H9 (cell line): ENCODE measurements at regions not wholly inside any gene's neighbourhood (a gene's known extent, or its start where the extent isn't known, plus 50 kb on each side); places are given as distances from the start of the nearest gene placed in this dataset.

ENCODE experiments used
- DNase-seq: peaks from one replicate; pipeline ENCODE4 v3.0.0-alpha.2; 2017
- H2AFZ ChIP-seq: one replicate; pipeline ENCODE4 v1.6.1; 2013; ENCODE audit warnings: mild to moderate bottlenecking, low read length, control low read depth, moderate library complexity
- H2AK5ac ChIP-seq: 2 replicates; pipeline ENCODE4 v1.6.1; 2013; ENCODE audit warnings: low read length, control low read depth, mixed read lengths; ENCODE audit not compliant: insufficient read length
- H2BK120ac ChIP-seq: one replicate; pipeline ENCODE4 v1.6.1; 2013; ENCODE audit warnings: low read depth, mild to moderate bottlenecking, low read length, control low read depth, inconsistent platforms; ENCODE audit not compliant: poor library complexity, severe bottlenecking
- H2BK12ac ChIP-seq: 2 replicates; pipeline ENCODE4 v1.6.1; 2013; ENCODE audit warnings: low read length, control low read depth, mixed read lengths, low read depth; ENCODE audit not compliant: insufficient read length
- H2BK15ac ChIP-seq: 2 replicates; pipeline ENCODE4 v1.6.1; 2013; ENCODE audit warnings: low read depth, low read length, control low read depth
- H2BK20ac ChIP-seq: one replicate; pipeline ENCODE4 v1.6.1; 2013; ENCODE audit warnings: low read depth, mild to moderate bottlenecking, low read length, control low read depth, inconsistent platforms; ENCODE audit not compliant: poor library complexity, severe bottlenecking
- H2BK5ac ChIP-seq: 2 replicates; pipeline ENCODE4 v1.6.1; 2013; ENCODE audit warnings: low read length, control low read depth, mixed read lengths; ENCODE audit not compliant: insufficient read length
- H3K14ac ChIP-seq: 2 replicates; pipeline ENCODE4 v1.6.1; 2013; ENCODE audit warnings: low read length, control low read depth; ENCODE audit not compliant: insufficient read depth
- H3K18ac ChIP-seq: 2 replicates; pipeline ENCODE4 v1.6.1; 2013; ENCODE audit warnings: low read depth, mild to moderate bottlenecking, mixed read lengths, low read length, control low read depth; ENCODE audit not compliant: insufficient read length
- H3K23ac ChIP-seq: 2 replicates; pipeline ENCODE4 v1.6.1; 2013; ENCODE audit warnings: low read length, control low read depth, mixed read lengths, low read depth; ENCODE audit not compliant: insufficient read length
- H3K23me2 ChIP-seq: 2 replicates; pipeline ENCODE4 v1.6.1; 2013; ENCODE audit warnings: low read depth, mild to moderate bottlenecking, mixed read lengths, low read length, control low read depth; ENCODE audit not compliant: insufficient read length, poor library complexity, severe bottlenecking
- H3K27ac ChIP-seq: 2 replicates; pipeline ENCODE4 v1.5.1; 2013; ENCODE audit warnings: low read length, control low read depth, mixed read lengths, low read depth; ENCODE audit not compliant: insufficient read length
- H3K27me3 ChIP-seq: 2 replicates; pipeline ENCODE4 v1.6.1; 2013; ENCODE audit warnings: low read length, control low read depth, inconsistent platforms; ENCODE audit not compliant: insufficient read depth
- H3K4ac ChIP-seq: 2 replicates; pipeline ENCODE4 v1.6.1; 2013; ENCODE audit warnings: low read depth, mild to moderate bottlenecking, control low read depth, inconsistent platforms, low read length, moderate library complexity
- H3K4me1 ChIP-seq: 2 replicates; pipeline ENCODE4 v1.6.1; 2013; ENCODE audit warnings: low read length, control low read depth, inconsistent platforms; ENCODE audit not compliant: insufficient read depth
- H3K4me2 ChIP-seq: 2 replicates; pipeline ENCODE4 v1.6.1; 2013; ENCODE audit warnings: low read length, control low read depth, mixed read lengths; ENCODE audit not compliant: insufficient read length, insufficient read depth
- H3K56ac ChIP-seq: 2 replicates; pipeline ENCODE4 v1.6.1; 2013; ENCODE audit warnings: low read depth, mild to moderate bottlenecking, mixed read lengths, low read length, control low read depth; ENCODE audit not compliant: insufficient read length
- H3K79me1 ChIP-seq: 2 replicates; pipeline ENCODE4 v1.6.1; 2013; ENCODE audit warnings: low read depth, mild to moderate bottlenecking, moderate library complexity, low read length, control low read depth, inconsistent platforms; ENCODE audit not compliant: insufficient read depth, poor library complexity, severe bottlenecking
- H3K79me2 ChIP-seq: 2 replicates; pipeline ENCODE4 v1.6.1; 2013; ENCODE audit warnings: low read length, control low read depth, inconsistent platforms; ENCODE audit not compliant: insufficient read depth
- H3K9ac ChIP-seq: 2 replicates; pipeline ENCODE4 v1.6.1; 2013; ENCODE audit warnings: low read length, control low read depth, mixed read lengths; ENCODE audit not compliant: insufficient read length; ENCODE audit errors: extremely low read depth
- H3K9me3 ChIP-seq: one replicate; pipeline ENCODE4 v1.6.1; 2013; ENCODE audit warnings: low read depth, low read length, inconsistent platforms; ENCODE audit not compliant: control insufficient read depth
- H3T11ph ChIP-seq: one replicate; pipeline ENCODE4 v1.6.1; 2013; ENCODE audit warnings: mild to moderate bottlenecking, low read length, control low read depth, inconsistent platforms
- H4K20me1 ChIP-seq: one replicate; pipeline ENCODE4 v1.6.1; 2013; ENCODE audit not compliant: control insufficient read depth, insufficient read length, insufficient read depth
- H4K5ac ChIP-seq: 2 replicates; pipeline ENCODE4 v1.6.1; 2013; ENCODE audit warnings: low read depth, mild to moderate bottlenecking, mixed read lengths, low read length, control low read depth; ENCODE audit not compliant: insufficient read length
- H4K8ac ChIP-seq: replicated peaks from 2 replicates; pipeline ENCODE4 v1.6.1; 2013; ENCODE audit warnings: low read length, control low read depth, mixed read lengths, low read depth; ENCODE audit not compliant: insufficient read length
- H4K91ac ChIP-seq: 2 replicates; pipeline ENCODE4 v1.6.1; 2013; ENCODE audit warnings: low read depth, mild to moderate bottlenecking, moderate library complexity, mixed read lengths, low read length, control low read depth; ENCODE audit not compliant: insufficient read length
- H3K27ac Mint-ChIP-seq, 3 experiments: 2 replicates in 2 of 3; 3 replicates in 1 of 3; pipeline ENCODE4 v1.8.0; 2020 to 2021; ENCODE audit warnings: mixed read lengths in 3 of 3, mild to moderate bottlenecking in 1 of 3, moderate library complexity in 1 of 3
- H3K27me3 Mint-ChIP-seq: 2 replicates; pipeline ENCODE4 v1.8.0; 2021; ENCODE audit warnings: low read depth, mild to moderate bottlenecking, moderate library complexity, mixed read lengths
- H3K36me3 Mint-ChIP-seq, 3 experiments: 2 replicates in 2 of 3; 3 replicates in 1 of 3; pipeline ENCODE4 v1.8.0; 2020 to 2021; ENCODE audit warnings: low read depth in 3 of 3, mixed read lengths in 3 of 3; ENCODE audit not compliant: insufficient read depth in 1 of 3
- H3K4me1 Mint-ChIP-seq, 2 experiments: 2 replicates each; pipeline ENCODE4 v1.8.0; 2020; ENCODE audit warnings: mixed read lengths in 2 of 2
- H3K4me3 Mint-ChIP-seq, 2 experiments: 2 replicates in 1 of 2; 3 replicates in 1 of 2; pipeline ENCODE4 v1.8.0; 2020 to 2021; ENCODE audit warnings: mild to moderate bottlenecking in 2 of 2, mixed read lengths in 2 of 2, moderate library complexity in 1 of 2
- H3K9me3 Mint-ChIP-seq, 2 experiments: 2 replicates in 1 of 2; 3 replicates in 1 of 2; pipeline ENCODE4 v1.8.0; 2020; ENCODE audit warnings: mild to moderate bottlenecking in 2 of 2, mixed read lengths in 2 of 2, moderate library complexity in 1 of 2
- CTCF ChIP-seq: fragments of 200-600 bp; sonication (generic); conservative IDR thresholded peaks from 3 replicates; pipeline ENCODE4 v1.8.0; 2021; ENCODE audit warnings: antibody characterized with exemption, mild to moderate bottlenecking
- WGBS: extraction: QIAGEN DNeasy Blood & Tissue Kit; methylation state at CpG from one replicate; pipeline ENCODE4 v1.1.7; 2013; ENCODE audit warnings: missing lambda C conversion rate, low lambda C conversion rate, mixed read lengths; ENCODE audit not compliant: insufficient read length; ENCODE audit errors: extremely low coverage; 5-methylcytosine and 5-hydroxymethylcytosine counted together

- no peaks in the 10 kb centered on the region for H3K79me1 ChIP-seq
- no peaks in the 10 kb centered on the region; a peak in 1 of 7 replicates for H3K36me3 Mint-ChIP-seq
- H3K18ac ChIP-seq: no peak overlapping the region
- H2BK20ac ChIP-seq: no peak overlapping the region
- H2AK5ac ChIP-seq: no peak overlapping the region
- no peak overlapping the region for H3K4me3 Mint-ChIP-seq
- no peak overlapping the region for H2BK5ac ChIP-seq
- no peak overlapping the region for H4K91ac ChIP-seq
- H3T11ph ChIP-seq: no peak overlapping the region
- H3K9me3 Mint-ChIP-seq: peaks cover 7 to 42% of the 10 kb centered on the region in 2 experiments
- H4K20me1 ChIP-seq: no peaks in the 10 kb centered on the region
- H3K9me3 ChIP-seq: no peaks in the 10 kb centered on the region
- no peak overlapping the region for H2BK120ac ChIP-seq
- no peak overlapping the region for H4K5ac ChIP-seq
- no peaks in the 10 kb centered on the region for H3K23me2 ChIP-seq
- H3K56ac ChIP-seq: no peak overlapping the region
- H3K4me1 ChIP-seq: no peaks in the 10 kb centered on the region
- H3K9ac ChIP-seq: no peak overlapping the region
- TF ChIP-seq CTCF: no peak
- WGBS: no CpG with 5 or more reads among the region's 5 CpGs
- H3K4ac ChIP-seq: no peak overlapping the region
- no peak overlapping the region for H3K4me2 ChIP-seq
- no peak for DNase-seq
- no peak overlapping the region for H3K27ac Mint-ChIP-seq
- H3K14ac ChIP-seq: no peak overlapping the region
- no peaks in the 10 kb centered on the region for H3K27me3 Mint-ChIP-seq
- H3K79me2 ChIP-seq: no peaks in the 10 kb centered on the region
- no peak overlapping the region for H4K8ac ChIP-seq
- H2AFZ ChIP-seq: no peak overlapping the region
- no peak overlapping the region for H3K23ac ChIP-seq
- H3K27me3 ChIP-seq: no peaks in the 10 kb centered on the region
- H2BK12ac ChIP-seq: no peak overlapping the region
- H3K4me1 Mint-ChIP-seq: peaks cover 4 to 7% of the 10 kb centered on the region in 2 experiments; a peak in 1 of 4 replicates
- H2BK15ac ChIP-seq: no peak overlapping the region
- no peak overlapping the region for H3K27ac ChIP-seq
Measured at GRCh38 chrX:28223469-28223868, 242.2 kb upstream of the DCAF8L1 start.
